HG03045 (cell line): ENCODE measurements at regions not wholly inside any gene's neighbourhood (a gene's known extent, or its start where the extent isn't known, plus 50 kb on each side); places are given as distances from the start of the nearest gene placed in this dataset.
"Not testable (repeated sequence)": the region's sequence is repeated elsewhere in the genome, so short reads cannot be mapped to it uniquely, and the experiment has no call there.

Experiments used
- ATAC-seq: cut with Tn5 transposase; IDR thresholded peaks from one replicate; pipeline ENCODE4 v1.9.1; 2021; ENCODE audit warnings: mild to moderate bottlenecking, moderate library complexity; ENCODE audit not compliant: unreplicated experiment

GRCh38 chr18:34280000-34280399 lies 55.3 kb upstream of the NOL4 start:
- ATAC-seq = no peak

DNA sequence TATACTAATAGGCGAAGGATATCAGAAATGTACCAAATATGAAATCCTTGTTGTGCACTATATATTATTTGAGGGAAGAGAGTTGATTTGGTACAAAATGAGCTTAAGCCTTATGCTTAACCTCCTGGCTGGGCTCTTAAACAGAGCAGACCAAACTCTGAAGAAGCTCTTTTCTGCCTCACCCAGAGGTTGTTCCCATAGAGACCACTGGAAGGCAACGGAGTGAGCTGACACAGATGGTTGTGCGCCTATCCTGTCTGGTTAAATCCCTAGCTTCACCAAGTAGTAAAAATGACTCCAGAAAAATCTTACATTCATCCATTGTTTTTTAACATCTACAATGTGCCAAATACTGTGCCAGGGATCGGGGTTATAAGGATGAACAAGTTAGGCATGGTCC lies 55.9 kb upstream of the NOL4 start:
- no peak for ATAC-seq

DNA sequence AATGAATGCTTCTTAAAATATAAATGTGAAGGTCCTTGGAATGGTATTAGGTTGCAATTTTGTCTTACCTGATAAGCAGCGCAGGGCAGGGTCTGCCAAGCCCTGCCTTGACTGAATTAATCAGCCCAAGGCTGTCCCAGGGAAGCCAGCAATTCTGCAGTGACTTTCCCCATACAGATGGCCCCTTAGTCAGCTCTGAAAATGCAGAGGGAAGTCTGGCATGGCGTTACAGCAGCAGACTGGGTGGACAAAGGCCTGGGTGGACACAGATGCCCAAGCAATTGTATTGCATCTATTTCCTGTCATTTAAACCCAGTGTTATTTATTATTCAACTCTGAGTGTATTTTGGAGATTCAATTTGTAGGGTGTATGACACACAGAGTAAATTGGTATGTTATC lies 56.6 kb upstream of the NOL4 start:
- ATAC-seq = no peak

DNA sequence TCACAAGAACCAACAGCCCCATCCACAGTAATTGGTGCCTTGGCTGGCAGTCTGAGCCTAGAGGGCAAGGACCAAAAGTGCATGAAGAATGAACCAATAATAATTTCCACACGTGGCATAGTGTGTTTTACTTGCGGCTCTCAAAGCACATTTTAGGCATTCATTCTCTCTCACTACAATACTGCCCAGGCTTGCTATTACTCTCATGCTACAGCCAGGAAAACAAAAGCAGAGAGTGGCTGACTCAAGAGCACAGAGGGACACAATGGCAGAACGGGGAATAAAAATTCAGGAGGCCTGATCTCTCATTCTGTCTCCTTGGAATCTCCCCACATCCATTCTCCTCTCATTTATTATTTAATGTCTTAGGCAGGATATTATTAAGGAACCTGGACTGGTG lies 57.0 kb upstream of the NOL4 start:
- no peak for ATAC-seq

DNA sequence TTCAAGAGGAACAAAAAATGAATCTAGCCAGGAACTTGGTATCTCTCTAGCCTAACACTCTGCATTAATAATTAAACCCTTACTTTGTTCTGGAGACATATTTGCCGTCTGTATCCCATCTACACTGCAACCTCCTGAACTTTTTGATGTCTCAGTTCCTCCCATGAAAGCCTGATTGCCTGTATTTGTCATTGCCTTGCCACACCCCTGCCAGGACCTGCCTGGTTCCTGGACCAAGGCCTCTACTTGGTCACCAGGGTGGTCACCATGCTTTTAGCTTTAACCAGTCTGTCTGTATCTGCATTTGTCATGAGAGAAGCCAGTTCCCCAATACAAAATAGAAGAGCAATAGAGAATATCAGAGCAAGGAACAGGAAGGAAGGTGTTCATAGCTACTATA lies 58.8 kb upstream of the NOL4 start:
- no peak for ATAC-seq

GRCh38 chr18:34287825-34288224 lies 63.1 kb upstream of the NOL4 start:
- ATAC-seq = no peak

GRCh38 chr18:34292594-34292993 lies 67.9 kb upstream of the NOL4 start:
- no peak for ATAC-seq

DNA sequence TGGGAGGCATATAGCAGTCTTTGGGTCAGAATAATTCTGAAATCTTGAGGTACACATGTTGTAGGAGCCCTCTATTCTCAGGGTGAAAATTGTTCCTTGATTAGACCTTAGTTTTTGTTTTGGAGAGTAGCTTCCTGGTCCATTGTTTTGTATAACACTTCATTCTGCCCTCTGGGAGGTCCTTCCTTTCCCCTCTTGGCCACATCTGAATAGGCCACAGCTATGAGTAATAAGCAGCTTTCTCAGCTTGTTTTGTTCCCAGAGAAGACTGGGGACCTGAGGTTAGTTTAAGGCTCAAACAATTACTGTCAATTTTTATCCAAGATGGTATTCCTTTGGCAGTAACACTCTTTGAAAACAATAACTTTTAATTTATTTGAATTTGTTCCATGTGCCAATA lies 72.6 kb upstream of the NOL4 start:
- ATAC-seq = no peak

- ATAC-seq = no peak
Observed at GRCh38 chr18:34299828-34300227, 75.1 kb upstream of the NOL4 start.

GRCh38 chr18:34311468-34311867 lies 86.8 kb upstream of the NOL4 start:
- ATAC-seq = no peak

DNA sequence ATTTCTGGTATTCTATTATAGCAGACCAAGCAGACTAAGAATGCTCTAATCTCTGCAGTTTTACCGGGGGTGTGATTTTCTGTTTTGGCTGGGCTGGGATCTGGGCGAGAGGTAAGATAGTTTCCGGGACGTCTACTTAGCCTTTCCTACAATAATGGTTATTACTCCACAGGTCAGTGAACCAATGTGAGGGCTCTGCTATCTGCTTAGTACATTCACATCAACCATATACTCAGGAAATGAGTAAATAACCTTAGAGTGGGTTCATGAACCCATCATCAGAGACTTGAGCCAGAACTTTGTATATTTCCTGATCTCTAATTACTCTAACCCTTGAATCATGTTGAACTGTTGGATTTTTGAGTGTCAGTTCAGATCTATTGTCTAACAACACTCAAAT lies 90.1 kb upstream of the NOL4 start:
- no peak for ATAC-seq

DNA sequence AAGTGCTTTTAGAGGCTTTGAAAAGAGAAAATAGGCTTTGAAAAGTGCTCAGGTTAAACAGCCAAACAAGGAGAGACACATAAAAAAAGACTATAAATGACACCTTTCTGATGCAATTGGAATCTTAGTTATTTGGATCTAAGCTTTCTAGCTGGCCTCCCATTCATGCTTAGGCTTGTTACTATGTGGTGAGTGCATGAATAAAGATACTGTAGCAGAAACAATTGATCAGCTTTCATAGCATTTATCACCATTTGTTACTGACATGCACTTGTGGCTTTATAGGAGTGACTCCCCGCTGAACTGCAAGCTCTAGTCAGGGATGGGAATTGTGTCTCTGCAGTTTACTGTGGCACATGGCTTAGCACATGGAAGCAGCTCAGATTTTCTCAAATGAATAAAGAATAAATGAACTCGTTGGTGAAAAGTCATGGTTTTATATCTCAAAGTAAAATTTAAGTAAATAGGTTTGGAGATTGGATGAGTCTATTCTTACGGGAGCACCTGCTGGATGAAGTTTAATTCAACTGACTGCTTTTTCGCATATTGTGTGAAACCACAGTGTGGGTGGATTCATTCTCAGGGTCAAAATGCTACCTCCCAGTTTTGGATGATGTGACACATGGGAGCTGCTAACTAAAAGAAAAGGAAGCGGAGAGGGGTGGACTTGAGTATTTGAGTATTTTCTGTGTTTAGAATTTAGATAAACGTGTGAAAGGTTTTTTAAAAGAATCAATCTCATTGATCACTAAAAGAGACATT lies 91.1 kb upstream of the NOL4 start:
- ATAC-seq = no peak

- ATAC-seq = no peak
Observed at GRCh38 chr18:34320267-34320666, 95.6 kb upstream of the NOL4 start.

DNA sequence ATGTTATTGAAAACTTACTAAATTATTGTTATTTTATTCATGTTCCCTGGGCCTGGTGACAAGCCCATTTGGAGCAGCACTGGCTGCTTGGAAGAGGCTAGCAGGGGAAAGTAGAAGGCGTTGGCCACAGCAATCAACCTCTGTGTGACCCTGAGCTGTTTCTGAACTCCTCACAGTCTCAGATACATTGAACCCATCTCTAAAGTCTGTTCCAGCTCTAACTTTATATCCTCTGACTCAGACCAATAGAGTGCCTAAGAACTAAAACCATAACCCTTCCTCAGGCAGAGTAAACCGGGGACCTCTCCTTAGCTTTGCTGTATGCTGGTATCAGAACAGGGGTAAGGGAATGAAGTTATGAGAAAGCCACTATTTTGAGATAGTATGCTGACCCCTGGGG lies 96.4 kb upstream of the NOL4 start:
- ATAC-seq = peak; percentile 86

DNA sequence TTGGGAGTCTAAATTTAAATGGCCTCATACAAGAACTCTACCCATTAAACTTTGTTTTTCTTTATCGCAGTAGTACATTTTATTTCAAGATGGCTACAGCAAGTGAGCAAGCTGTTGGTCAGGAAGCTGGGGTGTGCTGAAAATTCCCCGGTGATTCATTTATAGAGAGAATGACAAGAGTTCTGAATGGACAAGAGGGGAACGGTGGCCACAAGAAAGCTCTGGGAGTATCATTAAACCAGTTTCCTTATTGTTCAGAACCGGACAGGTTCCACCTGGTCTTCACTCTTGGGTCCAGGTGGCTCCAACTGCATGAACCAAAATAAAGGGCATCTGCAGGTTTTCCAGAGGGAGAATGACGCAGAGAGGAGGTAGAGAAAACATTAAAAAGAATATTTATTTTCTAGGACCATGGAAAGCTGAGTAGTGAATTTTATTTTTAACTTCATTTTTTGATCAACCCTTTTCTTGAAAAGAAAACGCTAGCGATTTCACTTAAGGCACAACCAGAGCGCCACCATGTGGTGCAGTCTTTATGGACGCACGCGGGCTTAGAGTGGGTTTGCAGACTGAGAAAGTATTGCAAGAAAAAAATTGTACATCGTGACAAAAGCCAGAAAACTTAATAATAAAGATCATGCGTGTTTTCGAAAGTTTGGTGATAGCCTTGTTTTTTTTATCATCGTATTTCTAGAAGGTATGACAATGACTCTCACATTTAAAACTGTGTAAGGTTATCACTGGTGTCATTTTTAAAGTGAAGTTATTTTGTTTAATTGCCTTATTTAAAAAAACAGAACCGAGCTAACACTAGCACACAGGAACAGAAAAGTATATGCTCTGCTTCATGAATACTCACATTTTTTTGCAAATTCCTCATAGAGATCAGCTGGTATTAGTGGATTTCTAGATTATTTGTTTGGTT lies 97.9 kb upstream of the NOL4 start:
- peak; percentile 39 for ATAC-seq

- no peak for ATAC-seq
Observed at GRCh38 chr18:34329840-34330239, 105.1 kb upstream of the NOL4 start.

GRCh38 chr18:34330308-34330707 lies 105.6 kb upstream of the NOL4 start:
- no peak for ATAC-seq

- ATAC-seq = not testable (repeated sequence)
Observed at GRCh38 chr18:34330907-34331306, 106.2 kb upstream of the NOL4 start.

DNA sequence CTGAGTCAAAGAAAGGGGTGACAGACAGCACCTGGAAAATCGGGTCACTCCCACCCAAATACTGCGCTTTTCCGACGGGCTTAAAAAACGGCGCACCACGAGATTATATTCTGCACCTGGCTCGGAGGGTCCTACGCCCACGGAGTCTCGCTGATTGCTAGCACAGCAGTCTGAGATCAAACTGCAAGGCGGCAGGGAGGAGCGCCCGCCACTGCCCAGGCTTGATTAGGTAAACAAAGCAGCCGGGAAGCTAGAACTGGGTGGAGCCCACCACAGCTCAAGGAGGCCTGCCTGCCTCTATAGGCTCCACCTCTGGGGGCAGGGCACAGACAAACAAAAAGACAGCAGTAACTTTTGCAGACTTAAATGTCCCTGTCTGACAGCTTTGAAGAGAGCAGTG lies 106.6 kb upstream of the NOL4 start:
- ATAC-seq = not testable (repeated sequence)

- no peak for ATAC-seq
Observed at GRCh38 chr18:34339155-34339554, 114.4 kb upstream of the NOL4 start.

DNA sequence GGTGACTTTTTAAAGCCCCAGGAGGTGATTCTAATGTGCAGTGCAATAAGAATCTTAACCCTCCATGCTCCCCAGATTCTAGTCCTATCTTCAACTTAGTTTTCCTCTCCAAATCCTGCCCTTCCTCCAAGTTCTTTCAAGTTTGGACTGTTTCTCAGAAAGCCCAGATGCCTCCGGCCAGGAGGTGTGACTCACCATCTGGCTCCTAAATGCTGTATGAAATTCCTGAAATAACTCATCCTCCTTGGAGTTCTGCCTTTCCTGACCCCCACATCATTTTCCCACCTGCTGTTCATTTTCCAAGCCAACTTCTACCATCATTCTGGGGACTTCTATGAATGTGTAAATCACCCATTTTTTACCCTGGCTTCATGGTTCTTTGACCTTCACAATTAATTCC lies 118.2 kb upstream of the NOL4 start:
- no peak for ATAC-seq

GRCh38 chr18:34345738-34346137 lies 121.0 kb upstream of the NOL4 start:
- no peak for ATAC-seq
